Activated T-cell treated with anti-CD3 and anti-CD28 coated beads, Interleukin-2, amount 50 U/mL, for 24 hours (primary cell): ENCODE measurements at regions not wholly inside any gene's neighbourhood (a gene's known extent, or its start where the extent isn't known, plus 50 kb on each side); places are given as distances from the start of the nearest gene placed in this dataset.

Source experiments
- DNase-seq: peaks from one replicate; pipeline ENCODE4 v3.0.0-alpha.2; 2020
- H3K27ac Mint-ChIP-seq: 2 replicates; pipeline ENCODE4 v1.8.0; 2020; ENCODE audit warnings: mild to moderate bottlenecking, mixed read lengths
- H3K27me3 Mint-ChIP-seq: 2 replicates; pipeline ENCODE4 v1.8.0; 2020; ENCODE audit warnings: mixed read lengths
- H3K36me3 Mint-ChIP-seq: 2 replicates; pipeline ENCODE4 v1.8.0; 2020; ENCODE audit warnings: low read depth, mixed read lengths
- H3K4me1 Mint-ChIP-seq: 2 replicates; pipeline ENCODE4 v1.8.0; 2020; ENCODE audit warnings: low read depth, mixed read lengths
- H3K4me3 Mint-ChIP-seq: 2 replicates; pipeline ENCODE4 v1.8.0; 2020; ENCODE audit warnings: mild to moderate bottlenecking, moderate library complexity, mixed read lengths
- H3K9me3 Mint-ChIP-seq: 2 replicates; pipeline ENCODE4 v1.8.0; 2020; ENCODE audit warnings: mixed read lengths

DNA sequence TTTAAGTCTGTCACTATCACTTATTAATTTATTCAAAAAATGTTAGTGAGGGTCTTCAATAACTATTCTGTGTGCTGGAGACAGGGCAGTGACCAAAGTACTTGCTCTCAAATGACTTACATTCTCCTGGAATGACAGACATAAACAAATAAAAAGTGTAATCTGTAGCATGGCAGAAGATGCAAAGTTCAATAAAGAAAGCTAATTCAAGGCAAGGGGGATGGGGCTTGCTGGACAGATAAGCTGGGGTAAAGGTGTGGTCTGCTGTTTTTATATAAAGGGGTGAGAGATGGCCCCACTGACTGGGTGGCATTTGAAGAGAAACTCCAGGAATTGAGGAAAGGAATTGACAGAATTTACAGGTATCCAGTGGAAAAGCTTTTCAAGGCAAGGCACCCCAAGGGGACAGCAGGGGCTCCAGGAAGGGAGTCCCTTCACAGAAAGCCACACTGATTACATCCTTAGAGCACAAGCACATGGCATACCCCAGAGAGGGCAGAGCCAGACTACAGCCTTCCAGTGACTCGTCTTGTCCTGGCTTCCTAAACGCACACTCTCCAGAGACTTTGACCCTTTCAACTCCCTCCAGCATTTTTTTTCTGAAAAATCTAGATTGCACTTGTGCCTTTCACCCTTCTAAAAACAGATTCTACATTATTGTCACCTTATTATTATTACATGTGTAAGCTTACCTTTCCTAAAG, 123.7 kb upstream of the HS3ST3A1 start:
- Mint-ChIP-seq H3K4me3 (no peak overlapping the region), H3K36me3 (no peaks in the 10 kb centered on the region), H3K4me1 (no peaks in the 10 kb centered on the region), H3K27ac (no peak overlapping the region), H3K9me3 (no peaks in the 10 kb centered on the region), H3K27me3 (peaks cover 8% of the 10 kb centered on the region)
- DNase-seq: no peak

DNA sequence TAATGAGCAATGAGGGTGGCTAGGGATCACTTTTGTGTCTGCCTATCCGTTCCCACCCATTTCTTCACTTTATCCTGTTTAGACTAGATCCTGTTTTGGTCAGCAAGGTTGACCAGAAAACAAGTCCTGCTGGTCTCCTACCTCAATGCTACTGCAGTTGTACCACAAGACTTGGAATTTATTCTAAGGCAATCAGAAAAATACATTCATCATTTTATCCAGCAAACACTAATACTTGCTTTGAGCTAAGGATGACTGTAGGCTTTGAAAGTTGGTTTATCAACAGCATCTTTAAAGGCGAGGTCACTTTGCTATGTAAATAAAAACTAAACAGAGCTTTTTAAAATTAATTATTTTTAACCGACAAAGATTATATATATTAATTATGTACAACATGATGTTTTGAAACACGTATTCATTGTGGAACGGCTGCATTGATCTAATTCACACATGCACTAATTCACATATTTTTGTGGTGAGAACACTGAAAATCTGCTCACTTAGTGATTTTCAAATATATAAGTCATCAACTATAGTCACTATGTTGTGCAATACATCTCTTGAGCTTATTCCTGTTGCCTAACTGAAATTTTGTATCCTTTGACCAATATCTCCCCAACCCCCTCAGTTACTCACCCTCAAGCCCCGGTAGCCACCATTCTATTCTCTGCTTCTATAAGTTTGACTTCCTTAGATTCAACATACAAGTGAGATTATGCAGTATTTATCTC, 125.9 kb upstream of the HS3ST3A1 start:
- H3K4me3 Mint-ChIP-seq: no peak overlapping the region
- H3K4me1 Mint-ChIP-seq: no peaks in the 10 kb centered on the region
- no peak for DNase-seq
- H3K27ac Mint-ChIP-seq: no peak overlapping the region
- peaks cover 2% of the 10 kb centered on the region for H3K9me3 Mint-ChIP-seq
- H3K36me3 Mint-ChIP-seq: no peaks in the 10 kb centered on the region
- peaks cover 8% of the 10 kb centered on the region for H3K27me3 Mint-ChIP-seq

DNA sequence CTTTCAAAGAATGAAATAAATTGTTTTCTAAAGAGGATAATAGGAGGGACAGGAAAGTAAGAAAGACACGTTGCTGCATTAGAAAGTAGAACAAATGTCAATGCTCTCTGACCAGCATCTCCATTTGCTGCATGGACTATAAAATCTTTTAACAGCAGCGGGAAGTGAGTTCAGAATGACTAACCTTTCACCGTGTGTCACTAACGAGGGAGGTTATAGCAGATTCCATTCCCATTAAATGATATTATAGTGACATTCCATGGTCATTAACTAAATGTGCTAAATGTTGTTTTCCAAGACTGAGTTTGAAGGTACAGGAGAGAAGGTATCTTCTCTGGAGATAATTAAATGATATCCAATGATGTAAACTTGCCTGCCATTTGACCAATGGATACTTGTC, 127.1 kb upstream of the HS3ST3A1 start:
- H3K27ac Mint-ChIP-seq: no peak overlapping the region
- H3K4me3 Mint-ChIP-seq: no peak overlapping the region
- no peaks in the 10 kb centered on the region for H3K4me1 Mint-ChIP-seq
- H3K36me3 Mint-ChIP-seq: no peaks in the 10 kb centered on the region
- peaks cover 8% of the 10 kb centered on the region for H3K27me3 Mint-ChIP-seq
- peaks cover 2% of the 10 kb centered on the region for H3K9me3 Mint-ChIP-seq
- DNase-seq: no peak

DNA sequence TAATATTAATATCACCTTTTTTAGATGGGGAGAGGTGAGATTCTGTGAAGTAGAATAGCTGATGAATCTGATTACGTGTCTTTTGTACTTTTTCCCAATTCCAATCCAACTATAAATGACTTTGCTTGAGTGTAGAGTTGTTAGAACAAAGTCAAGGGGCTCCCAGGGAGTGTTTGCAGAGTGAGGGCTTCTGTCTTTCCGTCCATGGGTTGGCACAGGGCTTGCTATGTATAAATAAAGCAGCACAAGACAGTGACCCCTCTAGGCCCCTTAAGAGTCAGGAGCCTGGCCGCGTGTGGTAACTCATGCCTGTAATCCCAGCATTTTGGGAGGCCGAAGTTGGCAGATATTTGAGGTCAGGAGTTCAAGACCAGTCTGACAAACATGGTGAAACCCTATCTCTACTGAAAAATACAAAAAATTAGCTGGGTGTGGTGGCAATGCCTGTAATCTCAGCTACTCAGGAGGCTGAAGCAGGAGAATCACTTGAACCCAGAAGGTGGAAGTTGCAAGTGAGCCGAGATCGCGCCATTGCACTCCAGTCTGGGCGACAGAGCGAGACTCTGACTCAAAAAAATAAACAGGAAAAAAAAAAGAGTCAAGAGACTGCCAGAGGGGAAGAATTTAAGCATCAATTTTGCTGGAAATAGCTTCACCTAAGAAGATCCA, 127.9 kb upstream of the HS3ST3A1 start:
- H3K9me3 Mint-ChIP-seq: peaks cover 2% of the 10 kb centered on the region
- H3K27me3 Mint-ChIP-seq: peaks cover 8% of the 10 kb centered on the region
- no peak for DNase-seq
- no peaks in the 10 kb centered on the region for H3K4me1 Mint-ChIP-seq
- no peaks in the 10 kb centered on the region for H3K36me3 Mint-ChIP-seq
- H3K27ac Mint-ChIP-seq: no peak overlapping the region
- H3K4me3 Mint-ChIP-seq: no peak overlapping the region

DNA sequence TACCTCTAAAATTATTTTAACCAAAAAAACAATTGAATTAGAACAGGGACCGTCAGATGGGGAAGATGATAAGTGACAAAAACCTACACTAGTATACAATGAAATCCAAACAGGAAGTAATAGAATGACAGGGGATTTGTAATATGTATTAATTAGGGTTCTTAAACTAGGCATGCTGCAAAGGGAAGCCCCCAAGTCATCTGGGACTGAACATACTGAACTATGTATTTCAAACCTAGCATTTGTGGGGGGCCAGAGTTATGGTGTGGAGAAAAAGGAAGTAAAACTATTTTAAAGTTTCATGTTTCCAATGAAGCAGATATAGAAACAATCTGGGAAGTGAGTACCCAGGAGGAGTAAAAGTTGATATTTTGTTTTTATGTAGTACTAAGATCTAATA, 133.2 kb upstream of the HS3ST3A1 start:
- Mint-ChIP-seq H3K4me1 (no peaks in the 10 kb centered on the region), H3K27me3 (no peaks in the 10 kb centered on the region), H3K4me3 (no peak overlapping the region), H3K27ac (no peak overlapping the region), H3K36me3 (no peaks in the 10 kb centered on the region), H3K9me3 (peaks cover 2% of the 10 kb centered on the region)
- DNase-seq: no peak

DNA sequence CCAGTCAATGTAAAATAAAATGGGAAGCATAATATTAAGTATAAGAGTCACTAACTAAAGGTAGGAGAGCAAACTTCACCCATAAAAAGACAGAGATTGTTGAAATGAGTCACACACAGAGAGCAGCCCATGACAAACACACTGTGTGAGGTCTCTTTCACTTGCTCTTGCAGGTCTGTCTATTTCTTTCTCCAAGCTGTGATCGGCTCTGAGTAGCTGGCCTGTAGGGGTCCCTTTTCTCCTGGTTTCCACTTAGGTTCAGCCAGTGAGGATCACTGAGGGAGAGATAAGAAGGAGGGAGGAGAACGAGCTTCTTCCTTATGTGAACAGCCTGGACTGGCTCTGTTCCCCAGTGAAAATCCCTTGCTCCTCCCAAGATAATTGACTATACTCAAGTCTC, 133.7 kb upstream of the HS3ST3A1 start:
- no peak overlapping the region for H3K27ac Mint-ChIP-seq
- H3K9me3 Mint-ChIP-seq: peaks cover 2% of the 10 kb centered on the region
- no peak overlapping the region for H3K4me3 Mint-ChIP-seq
- H3K27me3 Mint-ChIP-seq: no peaks in the 10 kb centered on the region
- no peak for DNase-seq
- H3K36me3 Mint-ChIP-seq: no peaks in the 10 kb centered on the region
- H3K4me1 Mint-ChIP-seq: no peaks in the 10 kb centered on the region

DNA sequence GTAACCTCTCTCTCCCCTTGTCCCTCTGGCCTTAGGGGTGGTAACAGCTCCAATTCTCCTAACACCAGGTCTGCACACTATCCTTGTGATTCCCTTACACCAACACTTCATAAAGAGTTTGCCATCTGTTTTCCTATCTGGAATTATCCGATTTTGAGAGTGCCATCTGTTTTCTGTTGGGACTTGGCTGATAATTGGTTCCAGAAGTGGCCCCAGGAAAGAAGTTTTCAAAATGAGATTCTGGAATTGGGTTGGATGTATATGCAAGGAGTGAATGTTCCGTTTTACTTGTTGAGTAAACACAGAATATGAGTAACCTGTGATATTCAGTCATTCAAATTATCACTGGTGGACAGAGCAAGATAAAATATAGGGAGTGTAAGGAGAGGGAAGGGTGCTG, 134.1 kb upstream of the HS3ST3A1 start:
- Mint-ChIP-seq H3K4me1 (no peaks in the 10 kb centered on the region), H3K9me3 (peaks cover 2% of the 10 kb centered on the region), H3K36me3 (no peaks in the 10 kb centered on the region), H3K27ac (no peak overlapping the region), H3K4me3 (no peak overlapping the region), H3K27me3 (no peaks in the 10 kb centered on the region)
- DNase-seq: no peak

DNA sequence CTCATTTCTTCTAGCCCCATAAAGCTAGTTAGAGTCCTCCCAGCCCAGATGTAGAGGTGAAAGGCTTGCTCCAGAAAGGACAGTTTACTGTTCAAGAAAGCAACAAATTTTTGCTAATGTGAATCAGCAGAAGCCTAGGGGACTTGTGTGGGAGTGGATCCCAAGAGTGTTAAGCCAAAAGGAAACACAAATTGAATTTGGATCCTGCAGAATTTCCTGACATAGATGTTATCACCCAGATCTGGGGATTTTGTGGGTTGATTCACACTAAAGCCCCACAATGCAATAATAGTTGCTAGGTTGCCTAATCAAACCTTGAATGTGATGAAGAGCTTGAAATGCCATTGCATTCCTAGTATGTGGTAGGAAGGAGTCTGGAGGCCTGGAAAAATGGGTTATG, 135.2 kb upstream of the HS3ST3A1 start:
- DNase-seq: no peak
- Mint-ChIP-seq H3K9me3 (peaks cover 2% of the 10 kb centered on the region), H3K27ac (no peak overlapping the region), H3K27me3 (no peaks in the 10 kb centered on the region), H3K36me3 (no peaks in the 10 kb centered on the region), H3K4me1 (no peaks in the 10 kb centered on the region), H3K4me3 (no peak overlapping the region)

DNA sequence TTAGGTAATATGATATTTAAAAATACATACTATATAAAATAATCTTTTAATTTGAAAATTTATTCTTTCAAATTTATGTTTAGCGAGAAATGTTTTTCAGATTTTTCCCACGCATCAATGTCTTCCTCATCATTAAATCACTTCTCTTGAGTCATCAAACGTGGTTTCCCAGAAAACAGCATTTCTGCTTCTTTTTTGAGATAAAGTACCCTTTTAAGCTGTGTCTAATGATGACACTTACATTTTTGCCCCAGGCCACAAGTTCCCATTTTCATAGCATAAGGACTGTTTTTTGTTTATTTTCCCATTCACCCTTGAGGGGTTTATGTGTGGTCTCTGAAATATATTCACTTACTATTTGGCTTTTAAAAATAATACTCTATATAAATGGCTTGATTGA, 139.0 kb upstream of the HS3ST3A1 start:
- no peaks in the 10 kb centered on the region for H3K36me3 Mint-ChIP-seq
- no peak overlapping the region for H3K4me3 Mint-ChIP-seq
- H3K9me3 Mint-ChIP-seq: no peaks in the 10 kb centered on the region
- no peak overlapping the region for H3K27ac Mint-ChIP-seq
- peaks cover 8% of the 10 kb centered on the region for H3K27me3 Mint-ChIP-seq
- no peak for DNase-seq
- H3K4me1 Mint-ChIP-seq: no peaks in the 10 kb centered on the region

DNA sequence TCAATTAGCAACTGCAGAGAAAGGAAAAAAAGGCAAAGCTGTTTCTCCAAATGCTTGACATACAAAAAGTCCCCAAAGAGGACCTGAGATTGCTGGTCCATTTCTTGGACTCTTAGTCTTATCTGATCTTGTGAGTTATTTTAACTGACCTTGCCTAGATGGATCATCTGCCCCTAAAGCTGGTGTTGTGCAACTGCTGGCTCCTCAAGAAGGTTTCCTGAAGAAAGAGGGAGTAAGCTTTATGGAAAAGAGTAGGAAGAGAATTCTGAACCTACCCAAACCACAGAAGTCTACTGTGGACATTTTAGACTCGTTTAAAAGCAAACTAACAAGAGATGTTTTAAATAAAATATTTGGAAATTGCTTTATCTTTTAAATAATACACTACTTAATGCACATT, 140.0 kb upstream of the HS3ST3A1 start:
- no peaks in the 10 kb centered on the region for H3K36me3 Mint-ChIP-seq
- DNase-seq: no peak
- H3K9me3 Mint-ChIP-seq: no peaks in the 10 kb centered on the region
- no peak overlapping the region for H3K4me3 Mint-ChIP-seq
- no peaks in the 10 kb centered on the region for H3K4me1 Mint-ChIP-seq
- peaks cover 8% of the 10 kb centered on the region for H3K27me3 Mint-ChIP-seq
- no peak overlapping the region for H3K27ac Mint-ChIP-seq

DNA sequence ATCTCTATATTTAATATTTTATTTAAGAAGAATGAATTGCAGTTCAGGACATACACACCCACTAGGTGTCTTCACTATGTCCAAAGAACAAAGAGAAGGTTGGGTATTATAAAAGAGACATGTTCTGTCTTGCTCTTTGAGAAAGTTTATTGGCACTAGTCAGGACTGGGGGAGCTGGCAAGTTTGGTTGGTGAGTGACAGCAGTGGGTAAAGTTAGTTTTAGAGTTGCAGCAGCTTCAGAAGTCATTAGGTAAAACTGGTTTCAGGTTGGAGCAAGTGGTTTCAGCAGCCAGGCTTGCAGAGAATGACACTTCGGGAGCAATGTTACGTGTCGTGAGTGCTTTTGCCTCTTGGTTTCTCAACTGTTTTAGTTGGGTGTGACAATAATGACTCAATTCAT, 142.2 kb upstream of the HS3ST3A1 start:
- no peak overlapping the region for H3K27ac Mint-ChIP-seq
- H3K4me3 Mint-ChIP-seq: no peak overlapping the region
- DNase-seq: no peak
- H3K9me3 Mint-ChIP-seq: no peaks in the 10 kb centered on the region
- peaks cover 8% of the 10 kb centered on the region for H3K27me3 Mint-ChIP-seq
- H3K36me3 Mint-ChIP-seq: no peaks in the 10 kb centered on the region
- no peaks in the 10 kb centered on the region for H3K4me1 Mint-ChIP-seq

DNA sequence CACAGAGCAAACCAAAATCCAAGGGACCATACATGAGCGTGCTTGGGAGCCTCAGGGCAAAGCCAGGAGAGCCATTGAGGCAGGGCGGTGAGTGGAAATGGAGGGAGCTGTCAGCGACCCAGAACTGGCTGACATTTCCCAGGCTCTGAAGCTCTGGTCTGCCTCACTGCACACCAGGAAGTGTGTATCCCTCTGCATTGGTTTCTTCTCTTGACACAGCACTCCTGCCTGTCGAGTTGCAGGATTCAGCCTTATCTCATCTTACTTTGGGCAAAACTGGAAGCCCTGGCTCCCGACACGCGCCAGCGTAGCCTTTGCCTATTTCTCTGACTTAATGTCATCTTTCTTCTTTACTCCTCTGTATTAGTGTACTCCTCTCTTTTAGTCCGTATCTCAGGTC, 144.7 kb upstream of the HS3ST3A1 start:
- Mint-ChIP-seq H3K36me3 (no peaks in the 10 kb centered on the region), H3K4me3 (no peak overlapping the region), H3K9me3 (no peaks in the 10 kb centered on the region), H3K27ac (no peak overlapping the region), H3K27me3 (peaks cover 8% of the 10 kb centered on the region), H3K4me1 (no peaks in the 10 kb centered on the region)
- DNase-seq: no peak

DNA sequence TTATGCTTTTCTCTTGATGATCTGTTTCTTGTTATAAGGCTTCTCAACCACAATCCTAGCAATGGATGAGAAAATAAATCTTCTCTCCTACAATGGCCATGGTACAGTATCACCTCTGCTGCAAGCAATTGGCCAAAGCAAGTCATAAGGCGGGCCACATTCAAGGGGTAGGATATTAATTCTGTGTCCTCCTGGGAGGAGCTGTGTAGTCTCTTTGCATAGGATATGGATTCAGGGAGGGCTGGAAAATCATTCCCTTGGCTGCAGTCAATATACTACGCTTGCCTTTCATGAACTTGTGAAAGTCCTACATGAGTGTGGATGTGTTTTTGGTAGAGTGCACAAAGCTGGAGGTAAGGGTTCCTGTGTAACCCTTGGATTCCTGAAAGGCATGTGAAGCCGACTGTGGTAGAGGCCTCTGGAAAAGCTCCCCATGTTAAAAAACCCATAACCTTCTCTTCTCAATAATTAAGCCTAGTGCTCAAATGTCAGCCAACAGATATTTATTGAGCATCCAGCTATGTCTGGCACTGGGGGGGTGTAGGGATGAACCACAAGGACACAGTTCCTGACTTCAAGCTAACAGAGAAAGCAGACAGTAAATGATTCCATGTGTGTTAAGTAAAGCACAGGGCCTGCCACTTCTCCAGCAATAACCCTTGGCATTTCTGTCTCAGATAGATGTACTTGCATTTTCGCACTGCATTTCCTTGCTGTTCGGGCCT, 147.6 kb upstream of the HS3ST3A1 start:
- Mint-ChIP-seq H3K36me3 (no peaks in the 10 kb centered on the region), H3K9me3 (no peaks in the 10 kb centered on the region), H3K27ac (no peak overlapping the region), H3K4me1 (no peaks in the 10 kb centered on the region), H3K4me3 (no peak overlapping the region), H3K27me3 (peaks cover 3% of the 10 kb centered on the region)
- no peak for DNase-seq

DNA sequence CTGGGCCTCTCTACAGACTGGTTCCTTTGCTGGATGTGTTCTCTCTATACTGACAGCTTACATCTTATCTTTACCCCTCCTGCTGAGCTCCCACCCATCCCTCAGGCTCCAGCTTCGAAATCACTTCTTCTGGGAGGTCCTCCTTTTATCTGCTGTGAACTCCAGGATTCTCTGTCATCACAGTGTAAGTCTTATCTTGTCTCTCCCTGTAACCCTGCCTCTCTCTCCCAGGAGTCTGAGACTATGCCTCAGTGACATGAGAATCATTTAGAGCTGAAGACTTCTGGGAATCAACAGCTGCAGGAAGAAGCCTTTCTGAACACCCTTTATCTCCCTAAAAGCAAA, 148.1 kb upstream of the HS3ST3A1 start:
- DNase-seq: no peak
- Mint-ChIP-seq H3K9me3 (no peaks in the 10 kb centered on the region), H3K27me3 (peaks cover 3% of the 10 kb centered on the region), H3K4me1 (no peaks in the 10 kb centered on the region), H3K27ac (no peak overlapping the region), H3K36me3 (no peaks in the 10 kb centered on the region), H3K4me3 (no peak overlapping the region)
